ENCODE measurements at regions not wholly inside any gene's neighbourhood (a gene's known extent, or its start where the extent isn't known, plus 50 kb on each side); places are given as distances from the start of the nearest gene placed in this dataset.

- no peak for DNase-seq (ENCODE audit: low read depth)
- no peak overlapping the region for H3K4me3 ChIP-seq (ENCODE audit: low read depth, low read length)
- TF ChIP-seq, protein P1, sequence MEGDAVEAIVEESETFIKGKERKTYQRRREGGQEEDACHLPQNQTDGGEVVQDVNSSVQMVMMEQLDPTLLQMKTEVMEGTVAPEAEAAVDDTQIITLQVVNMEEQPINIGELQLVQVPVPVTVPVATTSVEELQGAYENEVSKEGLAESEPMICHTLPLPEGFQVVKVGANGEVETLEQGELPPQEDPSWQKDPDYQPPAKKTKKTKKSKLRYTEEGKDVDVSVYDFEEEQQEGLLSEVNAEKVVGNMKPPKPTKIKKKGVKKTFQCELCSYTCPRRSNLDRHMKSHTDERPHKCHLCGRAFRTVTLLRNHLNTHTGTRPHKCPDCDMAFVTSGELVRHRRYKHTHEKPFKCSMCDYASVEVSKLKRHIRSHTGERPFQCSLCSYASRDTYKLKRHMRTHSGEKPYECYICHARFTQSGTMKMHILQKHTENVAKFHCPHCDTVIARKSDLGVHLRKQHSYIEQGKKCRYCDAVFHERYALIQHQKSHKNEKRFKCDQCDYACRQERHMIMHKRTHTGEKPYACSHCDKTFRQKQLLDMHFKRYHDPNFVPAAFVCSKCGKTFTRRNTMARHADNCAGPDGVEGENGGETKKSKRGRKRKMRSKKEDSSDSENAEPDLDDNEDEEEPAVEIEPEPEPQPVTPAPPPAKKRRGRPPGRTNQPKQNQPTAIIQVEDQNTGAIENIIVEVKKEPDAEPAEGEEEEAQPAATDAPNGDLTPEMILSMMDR (conservative IDR thresholded peaks at IDR 0.05; ENCODE audit: low read depth, low read length): no peak
Observed at GRCh38 chr14:26124896-26125438, 472.9 kb downstream of the NOVA1 start.

DNA sequence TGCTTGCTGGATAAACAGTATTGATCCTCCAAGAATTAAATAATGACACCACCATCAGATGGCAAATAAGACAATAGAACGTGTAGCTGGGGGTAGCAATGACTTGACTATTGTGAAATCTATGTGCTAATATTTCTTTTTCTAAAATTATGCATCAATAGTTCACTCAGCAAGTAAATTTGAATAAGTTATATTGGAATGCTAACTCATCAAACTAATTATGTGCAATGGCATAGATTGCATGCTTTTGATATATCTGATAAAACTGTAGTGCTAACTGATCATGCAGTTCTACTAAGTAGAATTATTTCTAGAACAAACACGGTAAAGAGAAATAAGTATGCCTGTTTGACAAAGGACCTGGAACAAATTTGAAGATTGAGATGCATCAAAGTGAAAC, 474.4 kb downstream of the NOVA1 start:
- TF ChIP-seq, protein P1 (conservative IDR thresholded peaks at IDR 0.05; ENCODE audit: low read depth, low read length): no peak
- H3K4me3 ChIP-seq (ENCODE audit: low read depth, low read length): no peak overlapping the region
- DNase-seq (ENCODE audit: low read depth): no peak

- no peak overlapping the region for H3K4me3 ChIP-seq (ENCODE audit: low read depth, low read length)
- no peak for DNase-seq (ENCODE audit: low read depth)
- TF ChIP-seq, protein P1 (conservative IDR thresholded peaks at IDR 0.05; ENCODE audit: low read depth, low read length): no peak
Observed at GRCh38 chr14:26121181-26121580, 476.7 kb downstream of the NOVA1 start.

- H3K4me3 ChIP-seq (ENCODE audit: low read depth, low read length): no peak overlapping the region
- DNase-seq (ENCODE audit: low read depth): no peak
- TF ChIP-seq, protein P1 (conservative IDR thresholded peaks at IDR 0.05; ENCODE audit: low read depth, low read length): no peak
Observed at GRCh38 chr14:26113911-26114640, 483.8 kb downstream of the NOVA1 start.

- DNase-seq (ENCODE audit: low read depth): no peak
- TF ChIP-seq, protein P1 (conservative IDR thresholded peaks at IDR 0.05; ENCODE audit: low read depth, low read length): no peak
- H3K4me3 ChIP-seq (ENCODE audit: low read depth, low read length): no peak overlapping the region
Observed at GRCh38 chr14:26104717-26105116, 493.1 kb downstream of the NOVA1 start.

- H3K4me3 ChIP-seq (ENCODE audit: low read depth, low read length): no peak overlapping the region
- no peak for DNase-seq (ENCODE audit: low read depth)
- TF ChIP-seq, protein P1 (conservative IDR thresholded peaks at IDR 0.05; ENCODE audit: low read depth, low read length): no peak
Observed at GRCh38 chr14:26097852-26098251, 500.0 kb downstream of the NOVA1 start.

DNA sequence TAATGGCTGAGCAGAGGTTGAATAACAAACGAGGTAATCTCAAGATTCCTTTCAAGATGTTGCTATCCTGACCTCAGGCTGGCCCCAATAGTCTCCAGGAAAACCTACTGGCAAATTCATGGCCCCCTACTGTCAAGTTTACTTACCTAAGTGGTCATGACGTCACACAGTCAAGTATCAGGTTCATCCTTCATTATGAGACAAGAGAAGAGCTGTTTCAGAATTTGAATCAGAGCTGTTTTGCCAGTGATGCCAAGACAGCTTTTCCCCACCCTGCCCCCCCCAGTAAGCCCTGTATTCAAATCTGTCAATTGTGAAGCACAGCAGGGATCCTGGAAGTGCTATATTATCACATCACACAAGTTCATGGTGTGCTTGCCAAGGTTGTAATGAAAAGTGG, 509.6 kb downstream of the NOVA1 start:
- DNase-seq (ENCODE audit: low read depth): no peak
- no peak overlapping the region for H3K4me3 ChIP-seq (ENCODE audit: low read depth, low read length)
- TF ChIP-seq, protein P1 (conservative IDR thresholded peaks at IDR 0.05; ENCODE audit: low read depth, low read length): no peak
